ENCODE measurements at regions not wholly inside any gene's neighbourhood (a gene's known extent, or its start where the extent isn't known, plus 50 kb on each side); places are given as distances from the start of the nearest gene placed in this dataset.
"Not testable (repeated sequence)": the region's sequence is repeated elsewhere in the genome, so short reads cannot be mapped to it uniquely, and the experiment has no call there.

- no peak for DNase-seq (ENCODE audit: low spot score)
Measured at GRCh38 chr15:94840794-94841783, 609.7 kb downstream of the MCTP2 start.

- DNase-seq (ENCODE audit: low spot score): no peak
Measured at GRCh38 chr15:94843060-94843459, 611.7 kb downstream of the MCTP2 start.

GRCh38 chr15:94844198-94844537 lies 612.8 kb downstream of the MCTP2 start:
- DNase-seq (ENCODE audit: low spot score): no peak

GRCh38 chr15:94844538-94845389 lies 613.4 kb downstream of the MCTP2 start:
- no peak for DNase-seq (ENCODE audit: low spot score)

GRCh38 chr15:94845390-94845716 lies 614.0 kb downstream of the MCTP2 start:
- DNase-seq (ENCODE audit: low spot score): no peak

GRCh38 chr15:94847325-94847724 lies 616.0 kb downstream of the MCTP2 start:
- no peak for DNase-seq (ENCODE audit: low spot score)

GRCh38 chr15:94848054-94848453 lies 616.7 kb downstream of the MCTP2 start:
- no peak for DNase-seq (ENCODE audit: low spot score)

- no peak for DNase-seq (ENCODE audit: low spot score)
Measured at GRCh38 chr15:94855018-94855408, 623.7 kb downstream of the MCTP2 start.

- DNase-seq (ENCODE audit: low spot score): no peak
Measured at GRCh38 chr15:94855409-94856266, 624.3 kb downstream of the MCTP2 start.

GRCh38 chr15:94856267-94856854 lies 625.0 kb downstream of the MCTP2 start:
- DNase-seq (ENCODE audit: low spot score): no peak

- no peak for DNase-seq (ENCODE audit: low spot score)
Measured at GRCh38 chr15:94857466-94857865, 626.1 kb downstream of the MCTP2 start.

GRCh38 chr15:94858011-94858410 lies 626.6 kb downstream of the MCTP2 start:
- DNase-seq (ENCODE audit: low spot score): no peak

- DNase-seq (ENCODE audit: low spot score): no peak
Measured at GRCh38 chr15:94858449-94858848, 627.1 kb downstream of the MCTP2 start.

- DNase-seq (ENCODE audit: low spot score): no peak
Measured at GRCh38 chr15:94858920-94859319, 627.6 kb downstream of the MCTP2 start.

- DNase-seq (ENCODE audit: low spot score): no peak
Measured at GRCh38 chr15:94864600-94864999, 633.2 kb downstream of the MCTP2 start.

GRCh38 chr15:94868265-94868664 lies 636.9 kb downstream of the MCTP2 start:
- not testable (repeated sequence) for DNase-seq (ENCODE audit: low spot score)

- DNase-seq (ENCODE audit: low spot score): no peak
Measured at GRCh38 chr15:94875550-94875949, 644.2 kb downstream of the MCTP2 start.

- DNase-seq (ENCODE audit: low spot score): no peak
Measured at GRCh38 chr15:94877833-94878232, 646.5 kb downstream of the MCTP2 start.

GRCh38 chr15:94882071-94882712 lies 650.8 kb downstream of the MCTP2 start:
- no peak for DNase-seq (ENCODE audit: low spot score)

GRCh38 chr15:94887391-94887790 lies 656.0 kb downstream of the MCTP2 start:
- no peak for DNase-seq (ENCODE audit: low spot score)

- DNase-seq (ENCODE audit: low spot score): no peak
Measured at GRCh38 chr15:94889153-94889552, 657.8 kb downstream of the MCTP2 start.
